T-helper 1 cell (primary cell): ENCODE measurements at regions not wholly inside any gene's neighbourhood (a gene's known extent, or its start where the extent isn't known, plus 50 kb on each side); places are given as distances from the start of the nearest gene placed in this dataset.
A peak's percentile ranks its signal among the peaks of the same experiment; 100 is the strongest.
"Not testable (repeated sequence)": the region's sequence is repeated elsewhere in the genome, so short reads cannot be mapped to it uniquely, and the experiment has no call there.

ENCODE experiments used
- DNase-seq, 5 donors: peaks; one replicate each; pipeline ENCODE4 v3.0.0-alpha.2; 2012 to 2020

DNA sequence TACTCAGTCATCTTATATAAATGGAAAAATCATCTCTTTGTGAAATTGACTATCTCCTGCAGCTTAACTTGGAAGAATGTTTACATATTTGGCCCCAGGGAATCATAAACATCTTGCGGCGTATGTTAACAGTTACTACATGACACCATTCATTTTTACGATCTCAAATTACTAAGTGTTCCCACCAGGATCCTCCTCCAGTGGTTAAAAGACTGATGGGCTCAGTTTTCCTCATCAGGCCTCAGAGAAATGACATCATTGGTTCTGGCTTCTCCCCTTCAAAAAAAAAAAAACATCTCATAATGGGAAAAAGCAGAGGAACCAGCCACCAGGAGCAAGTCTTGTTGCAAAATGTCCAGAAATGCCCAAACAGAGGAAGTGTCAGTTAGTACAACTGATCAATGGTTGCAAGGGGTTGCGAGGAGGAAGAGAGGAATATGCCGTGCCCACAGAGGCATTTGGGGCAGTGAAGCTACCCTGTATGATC lies 70.5 kb upstream of the LIPC start:
- no peak for DNase-seq

GRCh38 chr15:58362262-58362922 lies 69.4 kb upstream of the LIPC start:
- no peak for DNase-seq

DNA sequence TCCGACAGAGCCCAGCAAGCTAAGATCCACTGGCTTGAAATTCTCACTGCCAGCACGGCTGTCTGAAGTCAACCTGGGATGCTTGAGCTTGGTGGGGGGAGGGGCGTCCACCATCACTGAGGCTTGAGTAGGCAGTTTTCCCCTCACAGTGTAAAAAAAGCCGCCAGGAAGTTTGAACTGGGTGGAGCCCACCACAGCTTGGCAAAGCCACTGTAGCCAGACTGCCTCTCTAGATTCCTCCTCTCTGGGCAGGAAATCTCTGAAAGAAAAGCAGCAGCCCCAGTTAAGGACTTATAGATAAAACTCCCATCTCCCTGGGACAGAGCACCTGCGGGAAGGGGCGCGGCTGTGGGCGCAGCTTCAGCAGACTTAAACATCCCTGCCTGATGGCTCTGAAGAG lies 68.7 kb upstream of the LIPC start:
- DNase-seq = not testable (repeated sequence)

DNA sequence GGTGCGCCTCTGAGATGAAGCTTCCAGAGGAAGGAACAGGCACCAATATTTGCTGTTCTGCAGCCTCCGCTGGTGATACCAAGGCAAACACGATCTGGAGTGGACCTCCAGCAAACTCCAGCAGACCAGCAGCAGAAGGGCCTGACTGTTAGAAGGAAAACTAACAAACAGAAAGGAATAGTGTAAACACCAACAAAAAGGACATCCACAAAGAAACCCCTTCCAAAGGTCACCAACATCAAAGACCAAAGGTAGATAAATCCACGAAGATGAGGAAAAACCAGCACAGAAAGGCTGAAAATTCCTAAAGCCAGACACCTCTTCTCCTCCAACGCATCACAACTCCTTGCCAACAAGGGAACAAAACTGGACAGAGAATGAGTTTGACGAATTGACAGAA lies 68.1 kb upstream of the LIPC start:
- DNase-seq = not testable (repeated sequence)

DNA sequence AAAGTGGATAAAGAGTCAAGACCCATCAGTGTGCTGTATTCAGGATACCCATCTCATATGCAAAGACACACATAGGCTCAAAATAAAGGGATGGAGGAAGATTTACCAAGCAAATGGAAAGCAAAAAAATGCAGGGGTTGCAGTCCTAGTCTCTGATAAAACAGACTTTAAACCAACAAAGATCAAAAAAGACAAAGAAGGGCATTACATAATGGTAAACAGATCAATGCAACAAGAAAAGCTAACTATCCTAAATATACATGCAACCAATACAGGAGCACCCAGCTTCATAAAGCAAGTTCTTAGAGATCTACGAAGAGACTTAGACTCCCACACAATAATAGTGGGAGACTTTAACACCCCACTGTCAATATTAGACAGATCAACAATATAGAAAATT lies 66.7 kb upstream of the LIPC start:
- not testable (repeated sequence) for DNase-seq

- DNase-seq = peak in 1 of 5 donors; percentile 37
Observed at GRCh38 chr15:58369261-58369701, 62.5 kb upstream of the LIPC start.

GRCh38 chr15:58369956-58370355 lies 61.8 kb upstream of the LIPC start:
- no peak for DNase-seq

GRCh38 chr15:58374147-58374546 lies 57.6 kb upstream of the LIPC start:
- DNase-seq = no peak

DNA sequence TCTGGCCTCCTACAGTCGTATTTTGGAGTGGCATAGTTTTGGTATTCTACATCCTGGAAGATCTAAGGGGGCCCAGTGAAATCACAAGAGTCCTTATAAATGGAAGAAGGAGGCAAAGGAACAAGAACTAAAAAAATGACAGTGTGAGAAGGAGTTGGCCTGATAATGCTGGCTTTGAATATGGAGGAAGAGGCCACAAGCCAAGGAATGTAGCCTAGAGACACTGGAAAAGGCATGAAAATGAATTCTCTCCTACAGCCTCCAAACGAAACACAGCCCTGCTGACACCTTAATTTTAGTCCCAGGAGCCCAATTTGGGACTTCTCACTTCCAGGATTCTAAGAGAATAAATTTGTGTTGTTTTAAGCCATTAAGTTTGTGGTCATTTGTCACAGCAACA lies 54.6 kb upstream of the LIPC start:
- no peak for DNase-seq

DNA sequence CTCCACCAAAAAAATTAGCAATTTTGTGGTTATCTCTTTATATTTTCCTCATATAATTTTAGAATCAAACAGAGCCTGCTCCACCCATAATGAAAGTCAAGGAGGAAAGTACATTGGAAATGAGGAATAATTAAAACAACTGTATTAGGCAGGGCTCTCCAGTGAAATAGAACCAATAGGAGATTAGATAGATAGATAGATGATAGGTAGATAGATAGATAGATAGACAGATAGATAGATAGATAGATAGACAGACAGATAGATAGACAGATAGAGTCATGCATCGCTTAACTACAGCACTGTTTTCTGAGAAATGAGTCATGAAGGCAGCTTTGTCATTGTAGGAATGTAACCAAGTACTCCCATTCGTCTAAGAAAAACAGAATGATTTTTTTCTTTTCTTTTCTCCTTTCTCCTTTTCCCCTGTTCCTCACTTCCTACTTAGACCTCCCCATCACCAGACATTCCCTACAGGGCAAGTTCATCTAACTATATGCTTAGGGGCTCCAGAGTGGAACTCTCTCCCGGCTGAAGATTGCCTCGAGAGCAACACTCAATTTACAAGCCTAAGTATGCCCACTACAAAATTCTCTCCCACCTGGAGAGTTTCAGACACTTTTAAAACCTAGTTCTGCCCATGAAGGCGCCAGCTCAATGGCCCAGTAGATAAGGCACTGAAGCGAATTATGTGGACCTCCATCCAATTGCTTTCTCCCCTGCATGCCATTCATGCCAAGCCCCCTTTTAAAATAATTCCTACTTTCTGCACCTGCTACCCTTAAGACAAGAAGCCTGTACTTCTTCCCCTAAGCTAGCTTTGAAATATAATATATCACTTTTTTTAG lies 53.3 kb upstream of the LIPC start:
- DNase-seq = no peak

GRCh38 chr15:58379454-58379853 lies 52.3 kb upstream of the LIPC start:
- not testable (repeated sequence) for DNase-seq

DNA sequence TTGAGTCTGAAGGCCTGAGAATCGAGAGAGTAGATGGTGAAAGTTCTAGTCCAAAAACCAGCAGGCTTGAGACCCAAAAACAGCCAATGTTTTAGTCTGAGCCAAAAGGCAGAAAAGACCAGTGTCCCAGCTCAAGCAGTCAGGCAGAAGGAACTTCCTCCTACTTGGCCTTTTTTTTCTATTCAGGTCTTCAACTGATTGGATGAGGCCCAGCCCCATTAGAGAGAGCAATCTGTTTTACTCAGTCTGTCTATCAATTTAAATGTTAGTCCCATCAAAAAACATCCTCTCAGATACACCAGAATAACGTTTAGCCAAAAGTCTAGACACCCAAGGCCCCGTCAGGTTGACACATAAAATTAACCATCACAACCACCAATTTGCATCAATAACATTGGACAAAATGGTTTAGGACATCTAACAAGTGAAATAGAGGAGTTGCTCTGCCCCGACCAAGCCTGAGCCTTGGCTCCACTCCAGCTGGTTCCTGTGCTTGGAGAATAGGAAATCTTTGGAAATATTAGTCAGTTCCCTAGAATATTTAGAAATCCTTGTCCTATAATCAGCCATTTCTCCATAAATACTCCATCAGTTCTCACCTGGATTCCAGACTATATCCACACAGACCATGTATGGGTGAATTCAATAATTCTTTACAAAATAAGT lies 51.4 kb upstream of the LIPC start:
- DNase-seq = no peak

GRCh38 chr15:58381697-58382096 lies 50.1 kb upstream of the LIPC start:
- DNase-seq = no peak
